Mucosa of stomach (tissue), 1 donor: ENCODE measurements at regions not wholly inside any gene's neighbourhood (a gene's known extent, or its start where the extent isn't known, plus 50 kb on each side); places are given as distances from the start of the nearest gene placed in this dataset.
"Not testable (repeated sequence)": the region's sequence is repeated elsewhere in the genome, so short reads cannot be mapped to it uniquely, and the experiment has no call there.

Experiments
- H3K27me3 ChIP-seq: one replicate; pipeline ENCODE4 v1.7.0; 2013; ENCODE audit warnings: mild to moderate bottlenecking, low read length; ENCODE audit not compliant: control insufficient read depth, insufficient read depth
- H3K36me3 ChIP-seq: one replicate; pipeline ENCODE4 v1.7.0; 2013; ENCODE audit warnings: low read length; ENCODE audit not compliant: control insufficient read depth, insufficient read depth
- H3K4me1 ChIP-seq: one replicate; pipeline ENCODE4 v1.7.0; 2013; ENCODE audit warnings: mild to moderate bottlenecking, low read length; ENCODE audit not compliant: control insufficient read depth, insufficient read depth
- H3K4me3 ChIP-seq: one replicate; pipeline ENCODE4 v1.7.0; 2013; ENCODE audit warnings: low read length
- H3K9ac ChIP-seq: one replicate; pipeline ENCODE4 v1.7.0; 2013; ENCODE audit warnings: mild to moderate bottlenecking, low read length, moderate library complexity
- H3K9me3 ChIP-seq: one replicate; pipeline ENCODE4 v1.7.0; 2013; ENCODE audit warnings: mild to moderate bottlenecking, low read length, moderate library complexity; ENCODE audit not compliant: control insufficient read depth
- donor health status: Pancreatic carcinoma.

DNA sequence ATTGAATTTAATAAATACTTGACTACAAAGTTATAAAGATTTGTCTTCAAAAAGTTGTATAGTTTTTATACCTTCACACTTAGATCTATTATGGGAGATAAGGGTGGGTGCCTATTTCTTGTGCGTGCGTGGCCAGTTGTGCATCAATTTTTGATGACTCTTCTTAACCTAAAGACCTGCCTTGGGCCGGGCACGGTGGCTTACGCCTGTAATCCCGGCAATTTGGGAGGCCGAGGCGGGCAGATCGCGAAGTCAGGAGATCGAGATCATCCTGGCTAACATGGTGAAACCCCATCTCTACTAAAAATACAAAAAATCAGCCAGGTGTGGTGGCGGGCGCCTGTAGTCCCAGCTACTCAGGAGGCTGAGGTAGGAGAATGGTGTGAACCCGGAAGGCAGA is 830.1 kb downstream of the BRD1 start:
- H3K4me3 ChIP-seq, H3K27me3 ChIP-seq, H3K9ac ChIP-seq, H3K4me1 ChIP-seq, H3K36me3 ChIP-seq, H3K9me3 ChIP-seq: not testable (repeated sequence)

- Histone ChIP-seq H3K4me1 (no peaks in the 10 kb centered on the region), H3K36me3 (no peaks in the 10 kb centered on the region), H3K9me3 (no peaks in the 10 kb centered on the region), H3K9ac (no peak overlapping the region), H3K27me3 (no peaks in the 10 kb centered on the region), H3K4me3 (no peak overlapping the region)
Observed at GRCh38 chr22:48993655-48994054, 834.0 kb downstream of the BRD1 start.

DNA sequence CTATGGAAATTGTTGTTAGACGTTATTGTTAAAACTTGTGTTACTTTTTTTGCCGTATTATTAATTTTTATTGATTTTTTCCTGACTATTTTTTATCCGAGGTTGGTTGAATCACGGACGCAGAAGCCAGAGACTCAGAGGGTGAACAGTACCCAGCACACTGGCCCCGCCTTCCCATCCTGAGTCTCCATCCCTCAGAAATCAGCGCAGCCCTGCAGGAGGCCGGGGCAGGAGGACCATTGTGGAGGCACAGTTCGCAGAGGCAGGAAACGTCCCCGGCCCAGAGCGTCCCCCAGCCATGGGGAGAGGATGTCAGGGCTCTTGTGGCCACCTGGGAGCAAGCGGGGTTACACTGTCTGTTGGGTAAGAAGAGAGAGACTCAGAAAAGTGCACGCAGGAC is 843.0 kb downstream of the BRD1 start:
- no peak overlapping the region for H3K9ac ChIP-seq
- no peaks in the 10 kb centered on the region for H3K27me3 ChIP-seq
- H3K4me1 ChIP-seq: no peaks in the 10 kb centered on the region
- no peaks in the 10 kb centered on the region for H3K36me3 ChIP-seq
- H3K4me3 ChIP-seq: no peak overlapping the region
- H3K9me3 ChIP-seq: no peaks in the 10 kb centered on the region

DNA sequence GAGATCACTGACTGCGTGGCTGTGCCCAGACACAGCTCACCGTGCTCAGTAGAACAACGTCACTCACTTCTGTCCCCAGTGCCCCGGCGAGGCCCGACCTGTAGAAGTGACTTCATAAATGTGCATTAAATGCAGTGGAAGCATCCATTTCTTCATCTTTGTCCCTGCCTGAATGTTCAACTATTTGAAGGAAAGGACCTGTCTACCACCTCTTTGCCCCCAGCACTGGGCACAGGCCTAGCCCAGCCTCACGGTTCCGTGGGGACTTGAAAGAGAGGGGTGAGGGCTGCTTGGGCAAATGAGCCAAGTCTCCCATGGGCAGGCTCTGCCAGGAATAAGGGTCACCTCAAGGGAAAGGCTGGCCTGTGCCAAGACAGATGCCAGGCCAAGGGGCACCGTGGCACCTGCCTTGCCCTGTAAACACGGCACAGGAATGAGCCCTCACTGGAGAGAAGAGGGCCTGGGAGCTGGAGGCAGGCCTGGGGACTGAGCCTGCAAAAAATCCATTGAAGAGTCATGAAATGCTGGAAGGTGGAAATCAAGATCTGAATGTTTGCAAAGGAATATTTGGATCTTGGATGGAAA is 845.3 kb downstream of the BRD1 start:
- Histone ChIP-seq H3K9me3 (no peaks in the 10 kb centered on the region), H3K4me3 (no peak overlapping the region), H3K9ac (no peak overlapping the region), H3K4me1 (no peaks in the 10 kb centered on the region), H3K27me3 (no peaks in the 10 kb centered on the region), H3K36me3 (no peaks in the 10 kb centered on the region)

DNA sequence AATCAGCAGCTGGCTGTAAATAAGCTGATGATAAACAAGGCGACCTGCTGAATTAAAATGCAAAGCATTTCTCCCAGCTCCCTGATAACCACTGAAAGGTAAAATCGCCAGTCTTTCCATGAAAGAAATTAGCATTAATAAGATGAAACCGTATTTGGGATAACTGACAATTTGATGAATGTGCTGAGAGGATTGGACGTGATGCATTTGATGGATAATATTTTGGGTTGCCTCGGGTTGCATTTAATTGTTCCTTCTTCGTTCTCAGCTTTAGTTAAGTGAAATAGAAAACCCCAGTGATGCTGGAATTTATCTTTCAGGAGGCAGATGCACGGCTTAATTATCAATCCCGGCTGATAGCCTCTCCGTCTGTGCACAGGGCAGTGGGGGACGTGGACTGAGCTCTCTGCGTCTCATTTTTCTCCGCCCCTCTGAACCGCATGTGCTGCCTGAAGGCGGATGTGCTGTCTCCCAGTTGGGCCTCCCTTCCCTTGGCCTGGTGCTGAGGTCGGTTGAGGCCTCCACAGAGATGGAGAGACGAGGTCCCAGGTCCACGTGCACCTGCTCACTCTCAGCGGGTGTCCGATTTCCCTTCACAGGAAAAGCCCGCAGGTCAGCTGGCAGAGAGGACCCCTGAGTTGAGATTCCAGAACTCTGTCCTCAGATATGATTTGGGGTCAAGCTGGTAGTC is 846.2 kb downstream of the BRD1 start:
- Histone ChIP-seq H3K36me3 (no peaks in the 10 kb centered on the region), H3K4me3 (no peak overlapping the region), H3K9me3 (no peaks in the 10 kb centered on the region), H3K4me1 (no peaks in the 10 kb centered on the region), H3K9ac (no peak overlapping the region), H3K27me3 (no peaks in the 10 kb centered on the region)

GRCh38 chr22:48980918-48981317 is 846.8 kb downstream of the BRD1 start:
- Histone ChIP-seq H3K36me3 (no peaks in the 10 kb centered on the region), H3K4me3 (no peak overlapping the region), H3K9me3 (no peaks in the 10 kb centered on the region), H3K9ac (no peak overlapping the region), H3K4me1 (no peaks in the 10 kb centered on the region), H3K27me3 (no peaks in the 10 kb centered on the region)

- Histone ChIP-seq H3K36me3 (no peaks in the 10 kb centered on the region), H3K4me3 (no peak overlapping the region), H3K4me1 (no peaks in the 10 kb centered on the region), H3K9me3 (no peaks in the 10 kb centered on the region), H3K9ac (no peak overlapping the region), H3K27me3 (no peaks in the 10 kb centered on the region)
Observed at GRCh38 chr22:48980409-48980808, 847.3 kb downstream of the BRD1 start.

DNA sequence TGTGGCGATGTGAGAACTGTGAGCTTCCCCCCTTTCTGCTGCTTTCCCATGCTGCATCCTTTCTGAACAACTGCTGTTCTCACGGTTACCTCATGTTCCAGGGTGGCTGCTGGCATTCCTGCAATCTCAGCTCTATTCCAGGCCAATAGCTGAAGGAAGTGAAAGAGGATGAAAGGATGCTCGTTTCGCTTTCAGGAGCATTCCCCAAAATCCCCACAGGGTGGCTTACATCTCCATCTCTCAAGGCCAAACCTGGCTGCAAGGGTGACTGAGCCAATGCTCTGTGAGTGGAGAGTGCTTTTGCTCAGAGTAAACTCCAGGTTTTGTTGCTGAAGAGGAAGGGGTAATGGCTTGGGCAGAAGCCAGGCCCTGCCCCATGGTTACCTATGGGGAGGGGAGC is 848.2 kb downstream of the BRD1 start:
- Histone ChIP-seq H3K36me3 (no peaks in the 10 kb centered on the region), H3K4me3 (no peak overlapping the region), H3K27me3 (no peaks in the 10 kb centered on the region), H3K9ac (no peak overlapping the region), H3K4me1 (no peaks in the 10 kb centered on the region), H3K9me3 (no peaks in the 10 kb centered on the region)

DNA sequence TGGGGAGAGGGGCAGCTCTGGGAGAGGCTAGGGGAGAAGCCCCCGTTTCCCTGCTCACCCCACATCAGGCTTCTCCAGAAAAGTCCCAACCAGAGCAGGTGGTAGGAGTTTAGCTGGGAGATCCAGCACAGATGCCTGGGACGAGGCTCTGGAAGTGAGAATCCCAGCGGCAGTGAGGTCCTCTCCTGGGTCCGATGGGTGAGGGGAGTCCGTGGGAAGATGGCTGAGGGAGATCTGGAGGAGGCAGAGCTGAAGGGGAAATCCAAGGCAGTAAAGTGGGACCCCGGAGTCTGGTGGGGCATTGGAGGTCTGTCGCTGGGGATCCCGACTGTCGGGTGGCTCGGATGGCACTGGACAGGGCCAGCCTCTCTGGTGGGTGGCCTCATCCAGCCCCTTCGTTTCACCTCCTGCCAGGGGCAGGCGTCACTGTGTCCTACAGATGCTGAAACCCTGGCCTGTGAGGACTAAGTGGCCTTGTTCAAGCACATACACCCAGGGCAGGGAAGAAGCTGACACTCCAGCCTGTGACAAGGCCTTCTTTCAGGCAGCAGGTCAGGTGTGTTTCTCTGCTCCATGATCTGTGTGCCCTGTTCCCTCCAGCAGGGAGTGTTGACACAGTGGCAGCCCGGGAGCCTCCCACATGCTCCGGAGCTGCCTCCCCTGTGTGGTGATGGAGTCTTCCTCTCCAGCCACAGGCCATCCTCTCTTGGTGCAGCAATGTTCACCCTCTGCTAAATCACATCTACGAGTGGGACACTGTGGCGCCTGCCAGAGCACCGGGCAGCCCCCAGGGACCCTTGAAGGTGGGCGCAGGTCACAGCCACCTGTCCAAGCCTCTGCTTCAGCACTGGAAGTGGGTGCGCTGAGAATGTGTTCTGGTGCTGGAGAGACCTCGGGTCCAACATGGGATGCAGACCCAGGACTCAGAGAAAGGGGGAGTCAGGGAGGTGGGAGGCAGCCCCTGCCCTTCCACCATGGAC is 850.8 kb downstream of the BRD1 start:
- H3K9me3 ChIP-seq: no peaks in the 10 kb centered on the region
- no peak overlapping the region for H3K9ac ChIP-seq
- H3K27me3 ChIP-seq: no peaks in the 10 kb centered on the region
- H3K4me3 ChIP-seq: no peak overlapping the region
- H3K36me3 ChIP-seq: no peaks in the 10 kb centered on the region
- H3K4me1 ChIP-seq: no peaks in the 10 kb centered on the region

DNA sequence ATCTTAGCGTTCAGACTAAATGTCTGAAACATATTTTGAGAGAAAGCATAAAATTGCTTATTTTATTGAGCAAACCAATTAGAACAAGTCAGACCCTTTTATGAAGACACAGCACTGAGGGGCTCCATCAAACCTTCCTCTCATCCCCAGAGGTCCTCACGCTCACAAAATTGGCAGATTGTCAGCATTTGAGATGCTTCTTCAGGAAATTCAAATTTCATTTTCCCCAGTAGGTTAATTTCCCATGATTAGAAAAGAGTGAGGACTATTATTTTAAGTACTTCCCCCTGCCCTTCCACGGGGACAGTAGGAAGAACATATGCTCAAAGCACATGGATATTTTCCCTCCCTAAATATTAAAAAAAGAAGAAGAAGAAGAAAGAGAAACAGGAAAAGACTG is 851.8 kb downstream of the BRD1 start:
- Histone ChIP-seq H3K27me3 (no peaks in the 10 kb centered on the region), H3K9ac (no peak overlapping the region), H3K4me3 (no peak overlapping the region), H3K9me3 (no peaks in the 10 kb centered on the region), H3K4me1 (no peaks in the 10 kb centered on the region), H3K36me3 (no peaks in the 10 kb centered on the region)

GRCh38 chr22:48975316-48975741 is 852.3 kb downstream of the BRD1 start:
- Histone ChIP-seq H3K4me3 (no peak overlapping the region), H3K9me3 (no peaks in the 10 kb centered on the region), H3K9ac (no peak overlapping the region), H3K36me3 (no peaks in the 10 kb centered on the region), H3K27me3 (no peaks in the 10 kb centered on the region), H3K4me1 (no peaks in the 10 kb centered on the region)
